ENCODE measurements at regions not wholly inside any gene's neighbourhood (a gene's known extent, or its start where the extent isn't known, plus 50 kb on each side); places are given as distances from the start of the nearest gene placed in this dataset.

- DNase-seq (ENCODE audit: low read depth): no peak
These were observed 515.4 kb upstream of the RAB6C start for GRCh38 chr2:129464036-129464435.

DNA sequence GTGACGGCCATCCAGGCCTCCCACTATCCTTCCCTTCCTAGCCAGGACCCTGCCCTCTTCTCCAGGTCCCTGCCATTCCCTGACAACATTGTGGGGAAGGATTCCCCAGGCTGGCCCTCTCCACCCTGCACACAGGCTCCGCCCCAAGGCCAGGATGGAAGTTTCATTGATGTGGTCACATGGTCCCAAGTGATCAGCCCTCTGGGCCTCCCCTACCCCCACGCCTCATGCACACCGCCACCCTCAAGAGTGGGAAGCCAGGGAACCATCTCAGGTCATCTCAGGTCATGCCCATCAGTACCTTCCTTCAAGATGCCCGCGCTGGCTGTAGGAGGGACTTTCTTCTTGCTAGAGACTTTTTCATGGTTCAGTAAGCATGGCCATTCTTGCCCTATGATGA is 514.8 kb upstream of the RAB6C start:
- DNase-seq (ENCODE audit: low read depth): no peak

GRCh38 chr2:129465045-129465444 is 514.4 kb upstream of the RAB6C start:
- DNase-seq (ENCODE audit: low read depth): no peak

- DNase-seq (ENCODE audit: low read depth): no peak
These were observed 513.1 kb upstream of the RAB6C start for GRCh38 chr2:129466389-129466788.

GRCh38 chr2:129467012-129467779 is 512.3 kb upstream of the RAB6C start:
- DNase-seq (ENCODE audit: low read depth): no peak

- DNase-seq (ENCODE audit: low read depth): no peak
These were observed 511.5 kb upstream of the RAB6C start for GRCh38 chr2:129467941-129468340.

- DNase-seq (ENCODE audit: low read depth): no peak
These were observed 510.6 kb upstream of the RAB6C start for GRCh38 chr2:129468879-129469278.

DNA sequence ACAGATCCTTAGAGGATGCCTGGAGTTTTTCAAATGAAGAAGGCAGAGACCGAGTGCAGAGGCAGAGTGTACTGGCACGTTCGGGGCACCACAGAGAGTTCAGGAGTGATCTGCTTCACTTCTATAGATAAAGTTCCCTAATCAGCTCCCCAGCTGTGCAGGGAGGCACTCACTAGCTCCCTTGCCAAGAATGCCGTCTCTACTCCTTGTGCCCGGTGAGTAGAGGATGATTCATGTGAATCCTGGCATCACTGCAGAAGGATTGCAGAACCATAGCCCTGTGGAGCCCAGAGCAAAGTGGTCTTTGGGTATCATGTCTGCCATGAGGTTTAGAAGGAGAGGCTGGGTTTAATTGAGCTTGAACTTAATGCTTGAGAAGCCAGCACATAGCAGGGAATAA is 510.1 kb upstream of the RAB6C start:
- DNase-seq (ENCODE audit: low read depth): no peak

DNA sequence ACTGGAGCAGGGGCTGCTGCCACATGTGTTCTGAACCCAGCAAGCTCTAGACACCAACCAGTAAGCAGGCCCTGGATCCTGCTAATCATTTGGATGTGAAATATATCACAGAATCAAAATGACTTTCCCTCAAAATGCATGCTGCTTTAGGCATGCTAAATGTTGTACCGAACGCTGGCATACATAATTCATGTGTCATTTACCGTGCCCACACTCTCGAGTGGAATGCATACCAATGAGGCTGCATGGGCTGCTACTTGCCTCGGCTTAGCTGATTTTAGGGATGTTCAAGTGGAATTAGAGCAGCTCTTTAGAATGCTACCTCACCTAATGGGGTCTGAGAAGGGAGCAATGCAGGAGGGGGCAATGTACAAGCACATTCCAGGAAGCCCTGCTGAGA is 509.6 kb upstream of the RAB6C start:
- no peak for DNase-seq (ENCODE audit: low read depth)

DNA sequence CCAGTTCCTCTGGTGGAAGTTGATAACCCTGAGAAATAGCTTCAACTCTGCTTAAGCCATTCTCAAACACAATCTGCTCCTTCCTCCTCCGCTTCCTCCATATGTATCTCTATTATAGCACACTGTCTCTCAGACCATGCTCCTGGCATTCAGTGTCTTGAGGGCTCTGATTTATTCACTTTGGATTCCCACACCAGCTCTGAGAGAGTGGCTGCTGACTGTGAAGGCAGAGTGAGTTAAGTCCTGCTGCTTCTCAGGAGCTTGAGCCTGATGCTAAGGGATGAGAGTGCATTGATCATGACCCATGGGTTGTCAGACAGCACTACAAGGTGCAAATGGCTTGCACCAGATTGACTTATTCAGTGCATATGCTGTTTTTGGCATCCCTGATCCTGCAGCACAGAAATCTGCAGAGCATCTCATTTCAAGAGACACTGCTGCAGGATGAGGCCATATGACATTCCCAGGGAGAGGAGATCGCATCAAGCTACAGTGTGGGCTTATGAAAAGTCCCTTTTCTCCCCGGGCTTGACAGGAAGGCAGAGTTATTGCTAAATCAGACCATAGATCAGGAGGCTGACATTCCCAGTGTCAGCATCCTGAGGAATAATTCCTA is 500.5 kb upstream of the RAB6C start:
- DNase-seq (ENCODE audit: low read depth): no peak

GRCh38 chr2:129479892-129480291 is 499.6 kb upstream of the RAB6C start:
- no peak for DNase-seq (ENCODE audit: low read depth)

- DNase-seq (ENCODE audit: low read depth): no peak
These were observed 498.7 kb upstream of the RAB6C start for GRCh38 chr2:129480790-129481189.

DNA sequence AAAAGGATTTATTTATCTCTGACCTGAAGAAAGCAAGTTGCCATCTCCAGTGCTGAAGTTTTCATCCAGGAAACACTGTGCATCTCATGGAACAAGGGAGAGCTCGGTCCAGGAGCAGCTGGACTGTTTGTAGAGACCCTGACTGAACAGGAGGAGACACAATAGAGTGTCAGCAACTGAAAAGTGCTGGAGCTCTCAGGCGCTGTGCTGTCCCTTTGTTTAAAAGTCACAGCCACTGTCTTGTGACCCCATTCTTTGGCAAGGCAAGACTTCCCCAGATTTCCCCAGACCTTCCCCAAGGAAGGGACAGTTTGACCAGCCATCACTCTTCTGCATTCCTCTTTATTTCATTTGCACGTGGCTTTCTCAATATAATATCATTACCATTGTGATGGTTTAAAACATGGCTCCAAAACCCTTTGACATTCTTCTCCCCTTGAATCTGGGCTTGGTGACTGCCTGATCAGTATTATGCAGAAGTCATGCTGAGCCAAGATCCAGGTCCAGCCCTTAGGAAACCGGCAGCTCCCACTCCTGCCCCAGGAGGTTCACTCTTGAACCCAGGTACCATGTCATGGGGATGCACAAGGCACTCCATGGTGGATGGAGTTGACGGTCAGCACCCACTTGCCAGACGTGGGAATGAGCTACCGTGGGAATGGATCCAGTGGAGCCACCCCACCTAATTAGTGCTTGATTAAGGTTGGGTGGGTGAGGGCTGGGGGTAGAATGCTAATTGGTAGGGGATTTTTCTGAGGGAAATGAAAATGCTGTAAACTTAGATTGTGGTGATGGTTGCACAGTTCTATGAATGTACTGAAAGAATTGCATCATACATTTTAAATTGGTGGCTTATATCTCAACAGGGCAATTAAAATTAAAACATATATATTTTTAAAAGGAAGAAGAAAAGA is 497.9 kb upstream of the RAB6C start:
- no peak for DNase-seq (ENCODE audit: low read depth)

GRCh38 chr2:129482626-129483025 is 496.8 kb upstream of the RAB6C start:
- DNase-seq (ENCODE audit: low read depth): no peak

GRCh38 chr2:129483366-129483765 is 496.1 kb upstream of the RAB6C start:
- no peak for DNase-seq (ENCODE audit: low read depth)

- no peak for DNase-seq (ENCODE audit: low read depth)
These were observed 494.2 kb upstream of the RAB6C start for GRCh38 chr2:129484999-129485897.

DNA sequence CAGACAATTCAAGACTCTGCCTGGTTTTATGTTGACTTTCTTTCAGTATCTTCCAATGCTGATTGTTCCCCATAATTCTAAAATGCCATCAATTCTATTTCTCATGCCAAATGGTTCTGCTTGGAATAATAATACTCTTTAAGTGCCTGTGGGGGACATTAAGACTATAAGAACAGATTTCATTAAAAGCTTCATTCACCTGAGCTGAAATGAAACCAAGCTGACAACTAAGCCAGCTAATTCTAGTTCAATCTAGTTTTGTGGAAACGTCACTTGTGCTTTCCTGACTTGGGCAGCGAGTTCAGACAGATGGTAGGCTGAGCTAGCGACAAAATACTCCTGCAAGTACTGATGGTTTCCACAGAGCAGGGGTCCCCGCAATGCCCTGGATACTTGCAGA is 491.1 kb upstream of the RAB6C start:
- no peak for DNase-seq (ENCODE audit: low read depth)

GRCh38 chr2:129490641-129491040 is 488.8 kb upstream of the RAB6C start:
- DNase-seq (ENCODE audit: low read depth): no peak

GRCh38 chr2:129491308-129491707 is 488.2 kb upstream of the RAB6C start:
- no peak for DNase-seq (ENCODE audit: low read depth)

- DNase-seq (ENCODE audit: low read depth): no peak
These were observed 486.9 kb upstream of the RAB6C start for GRCh38 chr2:129492548-129492947.

- DNase-seq (ENCODE audit: low read depth): no peak
These were observed 479.7 kb upstream of the RAB6C start for GRCh38 chr2:129499747-129500146.

- no peak for DNase-seq (ENCODE audit: low read depth)
These were observed 476.7 kb upstream of the RAB6C start for GRCh38 chr2:129502781-129503180.

Data from forelimb muscle (tissue), 1 donor.